ENCODE measurements at regions not wholly inside any gene's neighbourhood (a gene's known extent, or its start where the extent isn't known, plus 50 kb on each side); places are given as distances from the start of the nearest gene placed in this dataset.
"Not testable (repeated sequence)": the region's sequence is repeated elsewhere in the genome, so short reads cannot be mapped to it uniquely, and the experiment has no call there.

DNA sequence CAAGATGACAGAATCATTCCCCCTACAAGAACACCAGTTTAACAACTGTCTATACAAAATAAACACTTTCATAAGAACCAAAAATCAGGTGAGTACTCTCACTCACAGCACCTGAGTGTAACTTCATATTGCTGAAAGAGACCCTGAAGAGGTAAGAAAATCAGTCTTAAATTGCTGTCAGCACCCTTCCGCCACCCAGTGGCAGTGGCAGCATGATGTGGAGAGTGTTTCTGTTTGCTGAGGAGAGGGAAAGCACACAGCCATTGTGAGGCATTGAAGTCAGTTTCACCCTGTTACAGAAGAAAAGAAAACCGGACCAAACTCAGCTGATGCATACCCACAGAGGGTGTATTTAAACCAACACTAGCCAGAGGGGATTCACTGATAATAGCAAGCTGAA, 1240.8 kb upstream of the CRIM1 start:
- no peak overlapping the region for H3K4me3 ChIP-seq (ENCODE audit: low read depth, low read length)
- no peak for TF ChIP-seq MYC (IDR thresholded peaks at IDR 0.05; ENCODE audit: low read depth, low read length)
- TF ChIP-seq, protein P1, sequence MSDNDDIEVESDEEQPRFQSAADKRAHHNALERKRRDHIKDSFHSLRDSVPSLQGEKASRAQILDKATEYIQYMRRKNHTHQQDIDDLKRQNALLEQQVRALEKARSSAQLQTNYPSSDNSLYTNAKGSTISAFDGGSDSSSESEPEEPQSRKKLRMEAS (IDR thresholded peaks at IDR 0.05; ENCODE audit: low read depth, low read length), result no peak
- TF ChIP-seq POLR2A (IDR thresholded peaks at IDR 0.05; ENCODE audit: extremely low read depth, insufficient read length), result no peak
- no peak for TF ChIP-seq CTCF (IDR thresholded peaks at IDR 0.05; ENCODE audit: low read depth, low read length)
- peak; percentile 3 for DNase-seq (ENCODE audit: low read depth)

- DNase-seq (ENCODE audit: low read depth); H3K4me3 ChIP-seq (ENCODE audit: low read depth, low read length): not testable (repeated sequence)
These were observed 1243.2 kb upstream of the CRIM1 start for GRCh38 chr2:35112367-35112766.

DNA sequence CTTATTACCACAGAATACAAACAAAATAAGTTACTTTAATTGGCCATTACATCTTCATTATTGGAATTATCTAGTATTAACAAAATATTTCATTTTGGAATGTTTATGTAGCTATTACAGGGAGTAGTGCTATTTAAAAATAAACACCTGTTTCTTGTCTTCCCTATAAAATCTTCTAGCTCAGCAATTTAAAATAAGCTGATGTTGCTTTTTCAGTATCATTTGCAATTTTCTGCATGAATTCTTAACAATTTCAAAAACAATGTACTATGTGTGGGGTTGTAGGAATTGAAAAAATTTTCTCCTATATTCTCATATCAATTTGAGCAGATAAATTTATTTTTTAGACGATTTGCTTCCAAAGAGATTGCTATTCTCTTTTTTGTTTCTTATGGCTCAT, 1251.3 kb upstream of the CRIM1 start:
- no peak for DNase-seq (ENCODE audit: low read depth)
- no peak overlapping the region for H3K4me3 ChIP-seq (ENCODE audit: low read depth, low read length)
- TF ChIP-seq POLR2A (IDR thresholded peaks at IDR 0.05; ENCODE audit: extremely low read depth, insufficient read length) (no peak), MYC (IDR thresholded peaks at IDR 0.05; ENCODE audit: low read depth, low read length) (no peak), CTCF (IDR thresholded peaks at IDR 0.05; ENCODE audit: low read depth, low read length) (no peak)
- TF ChIP-seq, protein P1 (IDR thresholded peaks at IDR 0.05; ENCODE audit: low read depth, low read length), result no peak

- peak; percentile 2 for DNase-seq (ENCODE audit: low read depth)
- no peak for TF ChIP-seq CTCF (IDR thresholded peaks at IDR 0.05; ENCODE audit: low read depth, low read length)
These were observed 1256.2 kb upstream of the CRIM1 start for GRCh38 chr2:35099342-35099741.

DNA sequence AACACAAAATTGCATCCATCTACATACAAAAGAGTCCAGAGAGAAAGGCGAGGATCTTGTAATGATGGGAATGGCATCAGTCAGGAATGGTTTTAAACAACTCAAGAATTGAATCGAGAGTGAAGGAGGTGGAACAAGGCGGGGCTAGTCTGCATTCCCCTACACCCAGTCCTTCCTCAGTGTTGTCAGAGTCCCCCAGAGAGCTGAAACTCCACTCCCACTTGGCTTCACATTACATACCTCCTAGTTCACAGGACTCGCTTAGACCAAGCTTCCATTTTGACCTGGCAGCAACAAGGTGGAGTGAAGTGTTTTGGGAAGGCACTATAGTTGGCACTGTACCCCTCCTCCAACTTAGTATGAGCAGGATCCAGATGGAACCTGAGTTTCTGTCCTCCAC, 1273.5 kb upstream of the CRIM1 start:
- H3K4me3 ChIP-seq (ENCODE audit: low read depth, low read length), result no peak overlapping the region
- DNase-seq (ENCODE audit: low read depth), result no peak
- TF ChIP-seq, protein P1 (IDR thresholded peaks at IDR 0.05; ENCODE audit: low read depth, low read length), result no peak
- TF ChIP-seq MYC (IDR thresholded peaks at IDR 0.05; ENCODE audit: low read depth, low read length) (no peak), CTCF (IDR thresholded peaks at IDR 0.05; ENCODE audit: low read depth, low read length) (no peak), POLR2A (IDR thresholded peaks at IDR 0.05; ENCODE audit: extremely low read depth, insufficient read length) (no peak)

More at GRCh38 chr2:35099342-35099741, 1256.2 kb upstream of the CRIM1 start:
- H3K4me3 ChIP-seq (ENCODE audit: low read depth, low read length), result no peak overlapping the region

DNA sequence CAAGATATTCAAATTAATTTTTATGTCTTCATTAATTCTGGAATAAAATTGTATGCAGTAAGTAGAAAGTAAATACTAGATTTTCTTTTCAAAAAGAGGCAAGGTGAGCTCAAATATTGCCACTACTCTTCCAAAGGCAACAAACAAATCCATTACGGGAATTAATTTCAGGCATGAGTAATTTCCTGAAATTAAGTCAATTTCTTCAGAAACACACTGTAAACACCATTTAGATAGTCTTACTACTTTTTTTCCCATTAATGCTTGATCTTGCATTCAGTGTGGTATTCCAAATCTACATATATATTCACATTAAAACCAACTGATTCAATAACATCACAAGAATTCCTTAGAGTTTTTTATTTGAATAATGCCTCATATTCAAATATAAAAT, 1274.0 kb upstream of the CRIM1 start:
- no peak overlapping the region for H3K4me3 ChIP-seq (ENCODE audit: low read depth, low read length)
- TF ChIP-seq MYC (IDR thresholded peaks at IDR 0.05; ENCODE audit: low read depth, low read length) (no peak), POLR2A (IDR thresholded peaks at IDR 0.05; ENCODE audit: extremely low read depth, insufficient read length) (no peak), CTCF (IDR thresholded peaks at IDR 0.05; ENCODE audit: low read depth, low read length) (no peak)
- TF ChIP-seq, protein P1 (IDR thresholded peaks at IDR 0.05; ENCODE audit: low read depth, low read length), result no peak
- no peak for DNase-seq (ENCODE audit: low read depth)
